HepG2 (cell line): ENCODE measurements at regions not wholly inside any gene's neighbourhood (a gene's known extent, or its start where the extent isn't known, plus 50 kb on each side); places are given as distances from the start of the nearest gene placed in this dataset.

Source experiments
- ATRX ChIP-seq: sonication (generic); formaldehyde crosslinking; IDR thresholded peaks from 2 replicates; pipeline ENCODE4 v1.4.0; 2020; ENCODE audit warnings: missing genetic modification reagents, borderline replicate concordance
- EEA1 ChIP-seq: sonication (generic); formaldehyde crosslinking; IDR thresholded peaks from 2 replicates; pipeline ENCODE4 v1.5.1; 2020; ENCODE audit warnings: mild to moderate bottlenecking, missing genetic modification reagents, borderline replicate concordance
- IRF2 ChIP-seq: IDR thresholded peaks from 2 replicates; pipeline ENCODE4 v1.6.1; 2018; ENCODE audit warnings: missing genetic modification reagents, missing compliant biosample characterization
- KAT2B ChIP-seq: fragments of 150-350 bp; IDR thresholded peaks from 2 replicates; pipeline ENCODE4 v1.6.1; 2014; ENCODE audit warnings: low read depth, low read length, borderline replicate concordance
- RBFOX2 ChIP-seq: fragments of 200-400 bp; formaldehyde crosslinking; IDR thresholded peaks from 2 replicates; pipeline ENCODE4 v1.6.1; 2017; ENCODE audit warnings: low read depth, mild to moderate bottlenecking, low read length
- ZC3H13 ChIP-seq: sonication (generic); formaldehyde crosslinking; IDR thresholded peaks from 2 replicates; pipeline ENCODE4 v1.8.1; 2023; ENCODE audit warnings: mild to moderate bottlenecking, missing genetic modification reagents, moderate library complexity
- ZNF251 ChIP-seq: sonication (generic); formaldehyde crosslinking; IDR thresholded peaks from 2 replicates; pipeline ENCODE4 v1.9.0; 2021; ENCODE audit warnings: mild to moderate bottlenecking, missing genetic modification reagents
- ZNF589 ChIP-seq: sonication (generic); formaldehyde crosslinking; conservative IDR thresholded peaks from 2 replicates; pipeline ENCODE4 v1.8.0; 2022; ENCODE audit warnings: mild to moderate bottlenecking, moderate library complexity, missing genetic modification reagents
- ZNF644 ChIP-seq: IDR thresholded peaks from 2 replicates; pipeline ENCODE4 v1.6.1; 2016; ENCODE audit warnings: low read depth
- TF ChIP-seq, protein P1 (sequence below): IDR thresholded peaks from 2 replicates; pipeline ENCODE4 v1.6.1; 2016; ENCODE audit warnings: mild to moderate bottlenecking, missing biosample characterization, missing genetic modification reagents
- TF ChIP-seq, protein P2 (sequence below): sonication (generic); formaldehyde crosslinking; IDR thresholded peaks from 2 replicates; pipeline ENCODE4 v1.4.0; 2020; ENCODE audit warnings: low read depth, mild to moderate bottlenecking, missing genetic modification reagents
- TF ChIP-seq, protein P3 (sequence below): sonication (generic); formaldehyde crosslinking; IDR thresholded peaks from 2 replicates; pipeline ENCODE4 v1.5.0; 2020; ENCODE audit warnings: mild to moderate bottlenecking, missing genetic modification reagents, borderline replicate concordance
- TF ChIP-seq, protein P4 (sequence below): sonication (generic); formaldehyde crosslinking; IDR thresholded peaks from 2 replicates; pipeline ENCODE4 v1.4.0; 2020; ENCODE audit warnings: mild to moderate bottlenecking, low read depth, missing genetic modification reagents
- TF ChIP-seq, protein P5 (sequence below): sonication (generic); formaldehyde crosslinking; IDR thresholded peaks from 2 replicates; pipeline ENCODE4 v1.5.0; 2020; ENCODE audit warnings: mild to moderate bottlenecking, missing genetic modification reagents, moderate library complexity

DNA sequence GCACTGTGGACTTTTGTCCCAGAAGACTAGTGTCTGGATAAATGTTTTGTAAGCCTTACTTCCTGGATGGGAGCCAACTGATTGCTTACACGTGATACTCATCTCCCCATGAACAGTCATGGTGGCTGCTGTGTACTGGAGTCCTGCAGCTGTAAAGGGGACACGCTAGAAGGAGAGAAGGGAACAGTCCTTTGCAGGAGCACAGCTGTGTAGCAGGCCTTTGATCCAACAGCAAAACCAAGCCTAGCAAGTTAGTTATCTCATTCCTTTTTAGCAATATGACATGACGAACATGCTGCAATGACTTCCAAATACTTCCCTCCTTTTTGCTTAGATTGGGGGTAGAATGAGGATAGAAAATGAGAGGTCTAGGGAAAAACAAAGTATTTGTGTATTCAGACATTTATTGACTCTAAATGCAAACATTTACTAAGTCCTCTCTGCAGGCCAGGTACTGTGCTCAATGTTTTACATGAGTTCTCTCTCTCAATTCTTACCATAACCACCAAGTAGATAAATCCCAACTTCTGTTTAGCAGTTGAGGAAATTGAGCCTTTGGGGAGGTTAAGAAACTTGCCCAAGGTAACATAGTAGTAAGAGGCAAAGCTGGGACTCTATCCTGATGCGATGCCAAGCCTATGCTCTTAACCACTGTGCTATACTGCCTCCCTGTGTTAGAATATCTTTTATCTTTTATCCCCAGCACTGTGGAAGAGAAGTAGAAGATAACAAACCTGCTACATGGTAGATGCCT, 55.4 kb upstream of the CD28 start (continued):
- TF ChIP-seq ZNF589 (CRISPR knock-in tag) = no peak
- peak; percentile 44; the same call in 1 of the 2 replicates for TF ChIP-seq ZC3H13
- TF ChIP-seq ZNF644 = peak; percentile 99
- TF ChIP-seq, protein P1, sequence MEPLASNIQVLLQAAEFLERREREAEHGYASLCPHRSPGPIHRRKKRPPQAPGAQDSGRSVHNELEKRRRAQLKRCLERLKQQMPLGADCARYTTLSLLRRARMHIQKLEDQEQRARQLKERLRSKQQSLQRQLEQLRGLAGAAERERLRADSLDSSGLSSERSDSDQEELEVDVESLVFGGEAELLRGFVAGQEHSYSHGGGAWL (CRISPR knock-in tag) = no peak
- TF ChIP-seq ZNF251 (CRISPR knock-in tag) = no peak
- TF ChIP-seq, protein P2, sequence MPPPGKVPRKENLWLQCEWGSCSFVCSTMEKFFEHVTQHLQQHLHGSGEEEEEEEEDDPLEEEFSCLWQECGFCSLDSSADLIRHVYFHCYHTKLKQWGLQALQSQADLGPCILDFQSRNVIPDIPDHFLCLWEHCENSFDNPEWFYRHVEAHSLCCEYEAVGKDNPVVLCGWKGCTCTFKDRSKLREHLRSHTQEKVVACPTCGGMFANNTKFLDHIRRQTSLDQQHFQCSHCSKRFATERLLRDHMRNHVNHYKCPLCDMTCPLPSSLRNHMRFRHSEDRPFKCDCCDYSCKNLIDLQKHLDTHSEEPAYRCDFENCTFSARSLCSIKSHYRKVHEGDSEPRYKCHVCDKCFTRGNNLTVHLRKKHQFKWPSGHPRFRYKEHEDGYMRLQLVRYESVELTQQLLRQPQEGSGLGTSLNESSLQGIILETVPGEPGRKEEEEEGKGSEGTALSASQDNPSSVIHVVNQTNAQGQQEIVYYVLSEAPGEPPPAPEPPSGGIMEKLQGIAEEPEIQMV (CRISPR knock-in tag) = no peak
- no peak for TF ChIP-seq KAT2B
- peak; percentile 39; the same call in 1 of the 2 replicates for TF ChIP-seq IRF2 (CRISPR knock-in tag)
- TF ChIP-seq RBFOX2 = peak; percentile 67; the same call in 1 of the 2 replicates
- TF ChIP-seq, protein P3, sequence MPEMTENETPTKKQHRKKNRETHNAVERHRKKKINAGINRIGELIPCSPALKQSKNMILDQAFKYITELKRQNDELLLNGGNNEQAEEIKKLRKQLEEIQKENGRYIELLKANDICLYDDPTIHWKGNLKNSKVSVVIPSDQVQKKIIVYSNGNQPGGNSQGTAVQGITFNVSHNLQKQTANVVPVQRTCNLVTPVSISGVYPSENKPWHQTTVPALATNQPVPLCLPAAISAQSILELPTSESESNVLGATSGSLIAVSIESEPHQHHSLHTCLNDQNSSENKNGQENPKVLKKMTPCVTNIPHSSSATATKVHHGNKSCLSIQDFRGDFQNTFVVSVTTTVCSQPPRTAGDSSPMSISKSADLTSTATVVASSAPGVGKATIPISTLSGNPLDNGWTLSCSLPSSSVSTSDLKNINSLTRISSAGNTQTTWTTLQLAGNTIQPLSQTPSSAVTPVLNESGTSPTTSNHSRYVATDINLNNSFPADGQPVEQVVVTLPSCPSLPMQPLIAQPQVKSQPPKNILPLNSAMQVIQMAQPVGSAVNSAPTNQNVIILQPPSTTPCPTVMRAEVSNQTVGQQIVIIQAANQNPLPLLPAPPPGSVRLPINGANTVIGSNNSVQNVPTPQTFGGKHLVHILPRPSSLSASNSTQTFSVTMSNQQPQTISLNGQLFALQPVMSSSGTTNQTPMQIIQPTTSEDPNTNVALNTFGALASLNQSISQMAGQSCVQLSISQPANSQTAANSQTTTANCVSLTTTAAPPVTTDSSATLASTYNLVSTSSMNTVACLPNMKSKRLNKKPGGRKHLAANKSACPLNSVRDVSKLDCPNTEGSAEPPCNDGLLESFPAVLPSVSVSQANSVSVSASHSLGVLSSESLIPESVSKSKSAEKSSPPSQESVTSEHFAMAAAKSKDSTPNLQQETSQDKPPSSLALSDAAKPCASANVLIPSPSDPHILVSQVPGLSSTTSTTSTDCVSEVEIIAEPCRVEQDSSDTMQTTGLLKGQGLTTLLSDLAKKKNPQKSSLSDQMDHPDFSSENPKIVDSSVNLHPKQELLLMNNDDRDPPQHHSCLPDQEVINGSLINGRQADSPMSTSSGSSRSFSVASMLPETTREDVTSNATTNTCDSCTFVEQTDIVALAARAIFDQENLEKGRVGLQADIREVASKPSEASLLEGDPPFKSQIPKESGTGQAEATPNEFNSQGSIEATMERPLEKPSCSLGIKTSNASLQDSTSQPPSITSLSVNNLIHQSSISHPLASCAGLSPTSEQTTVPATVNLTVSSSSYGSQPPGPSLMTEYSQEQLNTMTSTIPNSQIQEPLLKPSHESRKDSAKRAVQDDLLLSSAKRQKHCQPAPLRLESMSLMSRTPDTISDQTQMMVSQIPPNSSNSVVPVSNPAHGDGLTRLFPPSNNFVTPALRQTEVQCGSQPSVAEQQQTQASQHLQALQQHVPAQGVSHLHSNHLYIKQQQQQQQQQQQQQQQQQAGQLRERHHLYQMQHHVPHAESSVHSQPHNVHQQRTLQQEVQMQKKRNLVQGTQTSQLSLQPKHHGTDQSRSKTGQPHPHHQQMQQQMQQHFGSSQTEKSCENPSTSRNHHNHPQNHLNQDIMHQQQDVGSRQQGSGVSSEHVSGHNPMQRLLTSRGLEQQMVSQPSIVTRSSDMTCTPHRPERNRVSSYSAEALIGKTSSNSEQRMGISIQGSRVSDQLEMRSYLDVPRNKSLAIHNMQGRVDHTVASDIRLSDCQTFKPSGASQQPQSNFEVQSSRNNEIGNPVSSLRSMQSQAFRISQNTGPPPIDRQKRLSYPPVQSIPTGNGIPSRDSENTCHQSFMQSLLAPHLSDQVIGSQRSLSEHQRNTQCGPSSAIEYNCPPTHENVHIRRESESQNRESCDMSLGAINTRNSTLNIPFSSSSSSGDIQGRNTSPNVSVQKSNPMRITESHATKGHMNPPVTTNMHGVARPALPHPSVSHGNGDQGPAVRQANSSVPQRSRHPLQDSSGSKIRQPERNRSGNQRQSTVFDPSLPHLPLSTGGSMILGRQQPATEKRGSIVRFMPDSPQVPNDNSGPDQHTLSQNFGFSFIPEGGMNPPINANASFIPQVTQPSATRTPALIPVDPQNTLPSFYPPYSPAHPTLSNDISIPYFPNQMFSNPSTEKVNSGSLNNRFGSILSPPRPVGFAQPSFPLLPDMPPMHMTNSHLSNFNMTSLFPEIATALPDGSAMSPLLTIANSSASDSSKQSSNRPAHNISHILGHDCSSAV = no peak
- TF ChIP-seq, protein P4, sequence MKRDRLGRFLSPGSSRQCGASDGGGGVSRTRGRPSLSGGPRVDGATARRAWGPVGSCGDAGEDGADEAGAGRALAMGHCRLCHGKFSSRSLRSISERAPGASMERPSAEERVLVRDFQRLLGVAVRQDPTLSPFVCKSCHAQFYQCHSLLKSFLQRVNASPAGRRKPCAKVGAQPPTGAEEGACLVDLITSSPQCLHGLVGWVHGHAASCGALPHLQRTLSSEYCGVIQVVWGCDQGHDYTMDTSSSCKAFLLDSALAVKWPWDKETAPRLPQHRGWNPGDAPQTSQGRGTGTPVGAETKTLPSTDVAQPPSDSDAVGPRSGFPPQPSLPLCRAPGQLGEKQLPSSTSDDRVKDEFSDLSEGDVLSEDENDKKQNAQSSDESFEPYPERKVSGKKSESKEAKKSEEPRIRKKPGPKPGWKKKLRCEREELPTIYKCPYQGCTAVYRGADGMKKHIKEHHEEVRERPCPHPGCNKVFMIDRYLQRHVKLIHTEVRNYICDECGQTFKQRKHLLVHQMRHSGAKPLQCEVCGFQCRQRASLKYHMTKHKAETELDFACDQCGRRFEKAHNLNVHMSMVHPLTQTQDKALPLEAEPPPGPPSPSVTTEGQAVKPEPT (CRISPR knock-in tag) = no peak
- TF ChIP-seq, protein P5, sequence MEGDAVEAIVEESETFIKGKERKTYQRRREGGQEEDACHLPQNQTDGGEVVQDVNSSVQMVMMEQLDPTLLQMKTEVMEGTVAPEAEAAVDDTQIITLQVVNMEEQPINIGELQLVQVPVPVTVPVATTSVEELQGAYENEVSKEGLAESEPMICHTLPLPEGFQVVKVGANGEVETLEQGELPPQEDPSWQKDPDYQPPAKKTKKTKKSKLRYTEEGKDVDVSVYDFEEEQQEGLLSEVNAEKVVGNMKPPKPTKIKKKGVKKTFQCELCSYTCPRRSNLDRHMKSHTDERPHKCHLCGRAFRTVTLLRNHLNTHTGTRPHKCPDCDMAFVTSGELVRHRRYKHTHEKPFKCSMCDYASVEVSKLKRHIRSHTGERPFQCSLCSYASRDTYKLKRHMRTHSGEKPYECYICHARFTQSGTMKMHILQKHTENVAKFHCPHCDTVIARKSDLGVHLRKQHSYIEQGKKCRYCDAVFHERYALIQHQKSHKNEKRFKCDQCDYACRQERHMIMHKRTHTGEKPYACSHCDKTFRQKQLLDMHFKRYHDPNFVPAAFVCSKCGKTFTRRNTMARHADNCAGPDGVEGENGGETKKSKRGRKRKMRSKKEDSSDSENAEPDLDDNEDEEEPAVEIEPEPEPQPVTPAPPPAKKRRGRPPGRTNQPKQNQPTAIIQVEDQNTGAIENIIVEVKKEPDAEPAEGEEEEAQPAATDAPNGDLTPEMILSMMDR = peak; percentile 78
- TF ChIP-seq EEA1 (CRISPR knock-in tag) = no peak
- TF ChIP-seq ATRX (CRISPR knock-in tag) = no peak
